GM18526 (cell line): ENCODE measurements at regions not wholly inside any gene's neighbourhood (a gene's known extent, or its start where the extent isn't known, plus 50 kb on each side); places are given as distances from the start of the nearest gene placed in this dataset.

Experiments
- POLR2A ChIP-seq: IDR thresholded peaks from 3 replicates; pipeline ENCODE4 v1.6.1; 2011; ENCODE audit not compliant: insufficient read length; ENCODE audit errors: extremely low read depth

- no peak for TF ChIP-seq POLR2A
These were observed 111.3 kb upstream of the LHX1 start for GRCh38 chr17:36825951-36826350.

- no peak for TF ChIP-seq POLR2A
These were observed 110.2 kb upstream of the LHX1 start for GRCh38 chr17:36827081-36827480.

GRCh38 chr17:36829676-36830075, 107.6 kb upstream of the LHX1 start:
- TF ChIP-seq POLR2A, result no peak

DNA sequence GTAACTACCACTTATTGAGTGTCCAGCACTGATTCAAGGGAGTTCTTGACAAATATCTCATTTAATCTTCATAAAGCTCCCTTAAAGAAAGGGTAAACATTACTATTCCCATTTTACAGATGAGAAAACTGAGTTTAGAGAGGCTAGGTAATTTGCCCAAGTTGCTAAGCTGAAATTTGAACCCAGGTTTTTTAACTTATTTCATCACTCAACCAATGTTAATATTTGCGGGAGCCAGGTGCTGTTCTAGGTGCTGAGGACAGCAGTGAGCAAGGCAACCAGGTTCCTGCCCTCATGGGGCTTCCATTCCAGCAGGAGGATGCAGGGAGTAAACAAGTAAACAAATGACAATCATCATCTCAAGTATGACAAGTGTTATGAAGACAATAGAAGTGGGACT, 104.0 kb upstream of the LHX1 start:
- no peak for TF ChIP-seq POLR2A

GRCh38 chr17:36835036-36835435, 102.2 kb upstream of the LHX1 start:
- no peak for TF ChIP-seq POLR2A

- TF ChIP-seq POLR2A, result no peak
These were observed 99.9 kb upstream of the LHX1 start for GRCh38 chr17:36837195-36837938.

GRCh38 chr17:36837939-36838272, 99.4 kb upstream of the LHX1 start:
- TF ChIP-seq POLR2A, result no peak

GRCh38 chr17:36839256-36839655, 98.0 kb upstream of the LHX1 start:
- TF ChIP-seq POLR2A, result no peak

- no peak for TF ChIP-seq POLR2A
These were observed 96.5 kb upstream of the LHX1 start for GRCh38 chr17:36840796-36841195.

DNA sequence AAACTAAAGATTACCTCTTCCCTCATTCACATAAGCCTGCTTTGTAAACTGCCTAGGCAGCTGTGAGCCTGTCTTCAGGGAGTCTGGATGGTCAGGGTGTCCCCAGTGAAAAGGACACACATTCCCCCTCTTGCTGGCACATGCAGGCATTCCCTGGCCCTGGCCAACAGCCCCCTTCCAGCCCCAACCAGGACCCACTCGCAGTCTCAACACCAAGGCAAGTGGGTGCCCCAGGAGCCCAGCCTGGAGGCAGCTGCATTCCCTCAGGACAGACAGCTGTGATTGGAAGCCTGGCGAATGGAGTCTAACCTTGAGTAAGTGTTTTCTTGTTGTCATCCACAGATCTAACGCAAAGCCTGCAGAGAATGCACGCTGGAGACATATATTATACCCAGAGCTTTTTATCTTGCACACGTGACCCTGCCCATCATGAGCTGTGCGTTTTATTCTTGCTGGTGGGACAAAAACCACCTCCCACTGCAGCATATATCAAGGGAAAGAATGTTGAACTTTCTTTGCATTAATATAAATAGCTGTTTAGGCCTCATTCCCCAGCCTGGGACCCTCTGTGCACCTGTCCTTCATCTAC, 95.0 kb upstream of the LHX1 start:
- no peak for TF ChIP-seq POLR2A

DNA sequence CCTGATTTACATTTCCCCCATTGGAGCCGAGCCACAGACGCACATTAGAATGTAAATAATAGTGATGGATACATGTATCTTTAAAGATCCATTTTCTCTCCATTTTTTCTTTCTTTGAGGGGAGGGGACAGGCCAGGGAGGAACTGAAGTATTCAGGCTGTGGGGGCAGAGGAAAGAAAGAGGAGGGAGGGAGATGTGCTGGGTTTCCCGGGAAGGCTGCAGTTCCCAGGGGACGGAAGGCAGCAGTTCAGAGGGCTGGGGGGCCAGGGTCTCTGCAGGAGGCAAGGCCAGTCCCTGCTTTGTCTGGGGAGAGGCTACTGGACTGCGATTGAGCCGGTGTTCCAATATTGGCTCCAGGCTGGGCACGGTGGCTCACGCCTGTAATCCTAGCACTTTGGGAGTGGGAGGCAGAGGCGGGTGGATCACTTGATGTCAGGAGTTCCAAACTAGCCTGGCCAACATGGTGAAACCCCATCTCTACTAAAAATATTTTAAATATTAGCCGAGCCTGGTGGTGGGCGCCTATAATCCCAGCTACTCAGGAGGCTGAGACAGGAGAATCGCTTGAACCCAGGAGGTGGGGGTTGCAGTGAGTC, 94.2 kb upstream of the LHX1 start:
- no peak for TF ChIP-seq POLR2A

DNA sequence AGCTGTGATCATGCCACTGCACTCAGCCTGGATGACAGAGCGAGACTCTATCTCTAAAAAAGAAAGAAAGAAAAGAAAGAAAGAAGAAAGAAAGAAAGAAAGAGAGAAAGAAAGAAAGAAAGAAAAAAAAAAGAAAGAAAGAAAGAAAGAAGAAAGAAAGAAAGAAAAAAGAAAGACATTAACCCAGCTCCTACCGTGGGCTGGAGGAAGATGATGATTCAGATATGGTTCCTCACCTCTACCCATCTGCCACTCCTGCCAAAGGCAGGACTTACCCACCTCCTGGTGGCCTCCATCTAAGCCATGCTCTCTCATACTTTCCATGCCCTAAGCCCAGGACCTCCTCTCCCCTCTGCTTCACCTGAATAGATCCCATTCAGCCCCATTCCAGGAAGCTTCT, 93.3 kb upstream of the LHX1 start:
- no peak for TF ChIP-seq POLR2A

- TF ChIP-seq POLR2A, result no peak
These were observed 92.7 kb upstream of the LHX1 start for GRCh38 chr17:36844601-36845000.

DNA sequence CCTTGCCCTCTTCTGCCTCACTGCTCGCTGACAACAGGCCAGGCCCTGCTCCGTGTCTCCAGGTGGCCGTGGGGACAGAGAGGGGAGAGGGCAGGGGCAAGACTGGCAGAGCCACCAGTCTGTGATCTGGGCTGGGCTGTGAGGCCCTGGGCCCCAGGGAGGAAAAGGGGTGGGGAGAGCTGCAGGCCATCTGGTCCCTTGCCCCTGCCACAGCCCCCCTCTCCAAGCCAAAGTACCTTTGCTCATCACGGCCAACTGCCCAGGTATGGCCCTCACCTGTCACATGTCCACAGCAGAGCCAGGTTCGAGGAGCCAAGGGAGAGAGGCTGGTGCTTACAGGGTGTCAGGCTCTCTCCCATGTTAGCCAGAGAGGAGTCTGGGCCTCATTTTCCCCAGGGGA, 91.4 kb upstream of the LHX1 start:
- no peak for TF ChIP-seq POLR2A

DNA sequence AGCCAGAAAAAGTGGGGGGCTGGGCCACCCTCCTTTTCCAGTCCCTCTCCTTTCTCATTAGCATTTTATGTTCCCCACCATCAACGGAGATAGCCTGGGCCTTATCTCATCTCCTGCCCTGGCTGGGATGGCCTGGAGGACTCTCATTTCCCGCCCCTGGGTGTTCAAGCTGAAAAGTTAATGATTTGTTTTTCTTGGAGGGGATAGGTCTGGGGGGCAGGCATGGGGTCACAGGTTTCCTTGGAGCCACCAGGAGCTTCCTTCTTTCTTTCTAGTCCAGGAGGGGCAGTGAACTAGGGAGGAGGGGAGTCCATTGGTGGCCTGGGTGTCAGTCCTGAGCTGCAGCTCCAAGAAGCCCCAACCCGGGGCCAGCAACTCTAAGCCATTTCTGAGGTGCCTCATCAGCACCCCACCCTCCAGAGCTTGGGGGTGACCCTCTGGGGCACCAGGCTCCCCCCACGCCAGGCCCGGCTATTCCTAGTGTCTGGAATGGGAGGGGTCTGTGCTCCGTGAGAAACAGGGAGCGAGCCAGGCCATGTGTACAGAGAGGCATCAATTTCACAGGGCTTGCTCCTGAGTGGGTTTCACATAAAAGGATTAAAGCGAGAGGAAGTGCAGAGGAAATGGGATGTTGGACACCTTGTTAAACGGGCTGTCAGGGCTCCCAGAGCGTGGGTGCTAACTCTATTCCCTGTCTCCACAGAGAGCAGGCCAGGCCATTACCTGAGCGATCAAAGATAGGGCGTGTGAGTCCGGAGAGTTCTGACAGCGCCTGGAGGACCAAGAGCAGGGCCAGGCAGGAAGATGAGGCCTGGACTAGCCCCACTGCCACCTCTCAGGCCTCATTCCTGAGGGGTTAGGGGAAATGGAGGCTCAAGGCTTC, 90.6 kb upstream of the LHX1 start:
- TF ChIP-seq POLR2A, result no peak

DNA sequence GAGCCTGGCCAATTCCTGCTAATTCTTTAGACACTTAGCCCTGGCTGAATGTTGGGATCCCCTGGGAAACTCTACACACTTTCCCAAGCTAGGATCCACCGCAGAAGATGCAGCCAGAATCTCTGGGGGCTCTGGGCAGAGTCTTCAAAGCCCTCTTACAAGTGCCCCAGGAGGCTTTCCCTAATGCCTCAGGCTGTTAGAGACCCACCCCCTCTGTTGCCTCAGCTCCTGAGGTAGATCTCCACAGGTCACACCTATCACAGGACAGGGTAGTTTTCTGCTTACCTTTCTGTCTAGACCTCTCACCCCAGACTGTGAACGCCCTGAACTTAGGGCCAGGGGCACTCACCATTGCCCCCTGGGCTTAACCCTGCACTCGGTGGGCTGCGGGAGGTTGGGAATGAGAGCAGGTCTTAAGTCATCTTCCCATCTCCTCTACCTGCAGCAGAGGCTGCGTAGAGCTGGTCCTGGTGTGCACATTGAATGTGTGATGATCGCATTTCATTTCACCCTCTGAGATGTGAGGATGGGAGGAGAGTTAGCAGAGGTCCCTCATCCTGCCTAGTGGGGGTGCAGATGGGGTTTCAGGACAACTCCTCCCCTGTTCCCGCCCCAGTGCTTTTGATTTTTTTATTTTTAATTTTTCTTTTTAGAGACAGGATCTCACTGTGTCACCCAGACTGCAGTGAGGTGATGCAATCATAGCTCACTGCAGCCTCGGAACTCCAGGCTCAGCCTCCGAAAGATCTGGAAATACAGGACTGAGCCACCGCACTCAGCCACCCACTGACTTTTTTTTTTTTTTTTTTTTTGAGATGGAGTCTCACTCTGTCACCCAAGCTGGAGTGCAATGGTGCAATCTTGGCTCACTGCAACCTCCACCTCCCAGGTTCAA, 89.0 kb upstream of the LHX1 start:
- TF ChIP-seq POLR2A, result no peak
